ENCODE measurements at regions not wholly inside any gene's neighbourhood (a gene's known extent, or its start where the extent isn't known, plus 50 kb on each side); places are given as distances from the start of the nearest gene placed in this dataset.

DNA sequence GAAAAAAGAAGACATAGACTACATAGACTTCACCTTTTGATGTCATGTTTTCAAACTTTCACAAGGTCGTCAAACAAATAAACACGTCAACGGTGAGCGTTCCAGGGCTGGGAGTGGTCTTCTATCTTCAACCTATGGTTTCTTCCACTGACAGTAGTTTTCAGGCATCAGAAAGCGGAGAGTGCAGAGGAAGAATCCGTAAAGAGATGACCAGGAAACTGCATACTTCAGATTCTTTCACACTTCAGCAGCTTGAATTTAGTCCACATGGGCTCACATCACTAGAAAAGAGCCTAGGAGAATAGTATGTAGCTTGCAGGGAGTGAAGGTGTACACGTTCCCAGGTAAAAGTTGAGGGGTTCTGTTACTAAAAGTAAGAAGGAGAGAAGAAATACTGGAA is 58.5 kb downstream of the NPY1R start:
- TF ChIP-seq CTCF (IDR thresholded peaks at IDR 0.05) = no peak
- no peak for TF ChIP-seq POLR2A (IDR thresholded peaks at IDR 0.05)
- intact Hi-C loops (cut with DNase I) = no loop called here
- WGBS (ENCODE audit: insufficient coverage, low coverage, low lambda C conversion rate, missing lambda C conversion rate) = 52% methylated on average over 7 of the region's 7 CpGs
- no peaks in the 10 kb centered on the region for H3K4me1 ChIP-seq
- no peaks in the 10 kb centered on the region for H3K36me3 ChIP-seq
- H3K27me3 ChIP-seq = no peaks in the 10 kb centered on the region
- no peaks in the 10 kb centered on the region for H3K9me3 ChIP-seq
- H3K4me3 ChIP-seq = no peak overlapping the region
- ATAC-seq (no peak), DNase-seq (no peak)
- H3K27ac ChIP-seq = no peak overlapping the region

- H3K36me3 ChIP-seq = no peaks in the 10 kb centered on the region
- no peaks in the 10 kb centered on the region for H3K27me3 ChIP-seq
- 64% methylated on average over 1 of the region's 1 CpG for WGBS (ENCODE audit: insufficient coverage, low coverage, low lambda C conversion rate, missing lambda C conversion rate)
- TF ChIP-seq POLR2A (IDR thresholded peaks at IDR 0.05) (no peak), CTCF (IDR thresholded peaks at IDR 0.05) (no peak)
- no peaks in the 10 kb centered on the region for H3K4me1 ChIP-seq
- H3K9me3 ChIP-seq = no peaks in the 10 kb centered on the region
- DNase-seq (no peak), ATAC-seq (no peak)
- no peak overlapping the region for H3K4me3 ChIP-seq
- intact Hi-C loops (cut with DNase I) = no loop called here
- H3K27ac ChIP-seq = no peak overlapping the region
These were observed 59.2 kb downstream of the NPY1R start for GRCh38 chr4:163273203-163273602.

DNA sequence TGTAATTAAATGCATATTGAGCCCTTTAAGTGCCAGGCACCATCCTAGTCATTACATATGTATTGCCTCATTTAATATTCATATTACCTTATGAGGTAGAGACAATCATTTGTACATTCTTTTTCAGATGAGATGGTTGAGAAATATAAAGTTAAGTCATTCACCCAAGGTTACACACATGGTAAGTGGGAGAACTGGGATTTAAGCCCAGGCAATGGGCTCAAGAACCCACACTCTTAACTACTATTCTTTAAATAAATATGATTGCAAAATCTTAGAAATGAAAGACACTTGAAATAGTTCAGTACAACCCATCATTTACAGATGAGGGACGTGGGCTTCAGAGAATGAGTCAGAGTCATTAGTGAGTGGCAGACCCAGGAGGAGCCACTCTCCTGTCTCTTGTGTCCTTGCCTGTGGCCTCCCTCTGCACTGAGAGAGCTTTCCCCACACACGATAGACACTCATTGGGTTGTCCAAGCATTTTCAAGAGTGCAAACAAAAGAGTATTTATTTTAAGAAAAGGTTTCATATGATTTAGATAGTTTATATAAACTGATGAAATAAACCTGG is 60.8 kb downstream of the NPY1R start:
- no peaks in the 10 kb centered on the region for H3K9me3 ChIP-seq
- no peak overlapping the region for H3K27ac ChIP-seq
- no peak for TF ChIP-seq CTCF (IDR thresholded peaks at IDR 0.05)
- TF ChIP-seq POLR2A (IDR thresholded peaks at IDR 0.05) = no peak
- DNase-seq (no peak), ATAC-seq (no peak)
- H3K4me3 ChIP-seq = no peak overlapping the region
- H3K36me3 ChIP-seq = no peaks in the 10 kb centered on the region
- no peaks in the 10 kb centered on the region for H3K27me3 ChIP-seq
- 51% methylated on average over 2 of the region's 2 CpGs for WGBS (ENCODE audit: insufficient coverage, low coverage, low lambda C conversion rate, missing lambda C conversion rate)
- H3K4me1 ChIP-seq = no peaks in the 10 kb centered on the region
- intact Hi-C loops (cut with DNase I) = no loop called here

GRCh38 chr4:163269869-163270268 is 62.5 kb downstream of the NPY1R start:
- Histone ChIP-seq H3K27me3 (no peaks in the 10 kb centered on the region), H3K27ac (no peak overlapping the region), H3K4me3 (no peak overlapping the region), H3K4me1 (no peaks in the 10 kb centered on the region), H3K9me3 (no peaks in the 10 kb centered on the region), H3K36me3 (no peaks in the 10 kb centered on the region)
- intact Hi-C loops (cut with DNase I) = no loop called here
- no peak for ATAC-seq
- no peak for TF ChIP-seq CTCF (IDR thresholded peaks at IDR 0.05)
- no peak for TF ChIP-seq POLR2A (IDR thresholded peaks at IDR 0.05)
- DNase-seq = no peak
- 47% methylated on average over 5 of the region's 5 CpGs for WGBS (ENCODE audit: insufficient coverage, low coverage, low lambda C conversion rate, missing lambda C conversion rate)

DNA sequence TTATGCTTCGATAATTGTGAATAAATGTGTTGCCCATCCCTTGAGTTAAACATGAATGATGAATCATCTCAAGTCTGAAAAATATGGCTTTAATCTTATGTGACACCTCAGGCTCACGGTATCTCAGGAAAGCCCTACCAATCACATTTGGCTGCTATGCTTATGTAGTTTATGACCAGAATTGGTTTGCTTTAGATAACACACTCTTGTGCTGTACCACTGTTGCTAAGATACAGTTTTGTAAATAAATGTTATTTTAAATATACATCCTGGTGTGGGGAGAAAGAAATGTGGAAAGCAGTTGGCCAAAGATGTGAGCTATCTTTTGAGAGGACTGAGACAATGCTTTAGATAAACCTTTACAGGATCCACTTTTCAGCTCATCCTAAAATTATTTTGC is 63.2 kb downstream of the NPY1R start:
- intact Hi-C loops (cut with DNase I) = no loop called here
- ATAC-seq (no peak), DNase-seq (no peak)

More for the DNA sequence above, 63.2 kb downstream of the NPY1R start:
- no peaks in the 10 kb centered on the region for H3K36me3 ChIP-seq
- no peak overlapping the region for H3K27ac ChIP-seq
- no peak overlapping the region for H3K4me3 ChIP-seq
- no peaks in the 10 kb centered on the region for H3K4me1 ChIP-seq
- H3K9me3 ChIP-seq = no peaks in the 10 kb centered on the region
- WGBS (ENCODE audit: insufficient coverage, low coverage, low lambda C conversion rate, missing lambda C conversion rate) = 59% methylated on average over 2 of the region's 2 CpGs
- no peak for TF ChIP-seq POLR2A (IDR thresholded peaks at IDR 0.05)
- no peak for TF ChIP-seq CTCF (IDR thresholded peaks at IDR 0.05)
- no peaks in the 10 kb centered on the region for H3K27me3 ChIP-seq
